Neural cell (in vitro differentiated cells): ENCODE measurements at regions not wholly inside any gene's neighbourhood (a gene's known extent, or its start where the extent isn't known, plus 50 kb on each side); places are given as distances from the start of the nearest gene placed in this dataset.
A peak's percentile ranks its signal among the peaks of the same experiment; 100 is the strongest.

Experiments
- H2AFZ ChIP-seq: fragments of 200-600, 300-800 bp; sonication (generic), shearing (Covaris generic); 2 replicates; pipeline ENCODE4 v1.6.0; 2014; ENCODE audit warnings: low read depth, mild to moderate bottlenecking, antibody characterized with exemption, low read length, moderate library complexity
- H3F3A ChIP-seq: fragments of 200-600 bp; shearing (Covaris generic); 2 replicates; pipeline ENCODE4 v1.6.1; 2016; ENCODE audit warnings: mild to moderate bottlenecking, moderate library complexity, mixed read lengths, antibody characterized with exemption, low read length; ENCODE audit not compliant: insufficient read depth, poor library complexity, severe bottlenecking
- H3K27ac ChIP-seq: fragments of 200-600, 300-800 bp; sonication (generic), shearing (Covaris generic); 2 replicates; pipeline ENCODE4 v1.5.1; 2014; ENCODE audit warnings: mild to moderate bottlenecking, low read length, moderate library complexity
- H3K27me3 ChIP-seq: fragments of 300-800, 200-600 bp; sonication (generic), shearing (Covaris generic); 2 replicates; pipeline ENCODE4 v1.6.0; 2014; ENCODE audit warnings: mild to moderate bottlenecking, low read depth, low read length, moderate library complexity; ENCODE audit not compliant: insufficient read depth
- H3K36me3 ChIP-seq: fragments of 300-800, 200-600 bp; sonication (generic), shearing (Covaris generic); 2 replicates; pipeline ENCODE4 v1.5.1; 2014; ENCODE audit warnings: mild to moderate bottlenecking, antibody characterized with exemption, low read length, moderate library complexity; ENCODE audit not compliant: insufficient read depth
- H3K4me2 ChIP-seq: fragments of 300-800, 200-600 bp; sonication (generic), shearing (Covaris generic); 2 replicates; pipeline ENCODE4 v1.6.0; 2014; ENCODE audit warnings: mild to moderate bottlenecking, low read length
- H3K4me3 ChIP-seq: fragments of 300-800, 200-600 bp; sonication (generic), shearing (Covaris generic); 2 replicates; pipeline ENCODE4 v1.5.1; 2014; ENCODE audit warnings: mild to moderate bottlenecking, low read length, moderate library complexity
- H3K79me2 ChIP-seq: fragments of 200-600 bp; shearing (Covaris generic); replicated peaks from 2 replicates; pipeline ENCODE4 v1.6.0; 2014; ENCODE audit warnings: mild to moderate bottlenecking, low read length, moderate library complexity; ENCODE audit not compliant: insufficient read depth
- H3K9ac ChIP-seq: fragments of 300-800, 200-600 bp; sonication (generic), shearing (Covaris generic); 2 replicates; pipeline ENCODE4 v1.6.1; 2016; ENCODE audit warnings: mild to moderate bottlenecking, low read length, mixed read lengths
- H3K9me2 ChIP-seq: fragments of 200-600 bp; shearing (Covaris generic); 2 replicates; pipeline ENCODE4 v1.6.1; 2016; ENCODE audit warnings: mild to moderate bottlenecking, low read length, mixed read lengths; ENCODE audit not compliant: insufficient read depth
- H3K9me3 ChIP-seq: fragments of 200-600, 300-800 bp; sonication (generic), shearing (Covaris generic); 2 replicates; pipeline ENCODE4 v1.6.1; 2016; ENCODE audit warnings: mild to moderate bottlenecking, mixed run types, low read length, moderate library complexity, mixed read lengths
- H4K20me1 ChIP-seq: fragments of 200-600 bp; shearing (Covaris generic); 2 replicates; pipeline ENCODE4 v1.6.1; 2016; ENCODE audit warnings: mild to moderate bottlenecking, mixed run types; ENCODE audit not compliant: insufficient read depth
- CTCF ChIP-seq: fragments of 450-650 bp; IDR thresholded peaks from 2 replicates; pipeline ENCODE4 v1.5.1; 2014; ENCODE audit warnings: antibody characterized with exemption, mild to moderate bottlenecking, moderate library complexity; ENCODE audit not compliant: poor library complexity, severe bottlenecking
- EP300 ChIP-seq: fragments of 450-650 bp; conservative IDR thresholded peaks from 2 replicates; pipeline ENCODE4 v1.6.1; 2014; ENCODE audit warnings: antibody characterized with exemption, mild to moderate bottlenecking, moderate library complexity; ENCODE audit not compliant: poor library complexity, severe bottlenecking
- EZH2 ChIP-seq: fragments of 200-600, 300-800 bp; shearing (Covaris generic), sonication (generic); IDR thresholded peaks from 2 replicates; pipeline ENCODE4 v1.6.1; 2014; ENCODE audit warnings: antibody characterized with exemption, low read length, borderline replicate concordance, mild to moderate bottlenecking; ENCODE audit not compliant: insufficient read depth, poor library complexity, severe bottlenecking
- MXI1 ChIP-seq: fragments of 450-650 bp; conservative IDR thresholded peaks from 2 replicates; pipeline ENCODE4 v1.6.1; 2014; ENCODE audit warnings: antibody characterized with exemption, mild to moderate bottlenecking; ENCODE audit not compliant: poor library complexity, severe bottlenecking
- POLR2AphosphoS5 ChIP-seq: IDR thresholded peaks from 2 replicates; pipeline ENCODE4 v1.6.1; 2012
- RAD21 ChIP-seq: fragments of 450-650 bp; conservative IDR thresholded peaks from 2 replicates; pipeline ENCODE4 v1.6.1; 2014; ENCODE audit warnings: antibody characterized with exemption, mild to moderate bottlenecking, moderate library complexity
- REST ChIP-seq: IDR thresholded peaks from 2 replicates; pipeline ENCODE4 v1.6.1; 2012; ENCODE audit warnings: borderline replicate concordance
- SMC3 ChIP-seq: fragments of 450-650 bp; conservative IDR thresholded peaks from 2 replicates; pipeline ENCODE4 v1.6.1; 2014; ENCODE audit warnings: antibody characterized with exemption, mild to moderate bottlenecking, moderate library complexity; ENCODE audit not compliant: poor library complexity
- TAF1 ChIP-seq: IDR thresholded peaks from 2 replicates; pipeline ENCODE4 v1.6.1; 2012; ENCODE audit warnings: low read depth

- Histone ChIP-seq H3K9me3 (no peaks in the 10 kb centered on the region), H3K9ac (no peak overlapping the region), H3K9me2 (no peaks in the 10 kb centered on the region), H3K27me3 (no peaks in the 10 kb centered on the region), H2AFZ (no peak overlapping the region), H3K79me2 (no peaks in the 10 kb centered on the region), H4K20me1 (no peaks in the 10 kb centered on the region), H3K27ac (peak overlapping the region; percentile 17), H3F3A (no peaks in the 10 kb centered on the region), H3K4me2 (no peak overlapping the region), H3K36me3 (no peaks in the 10 kb centered on the region), H3K4me3 (no peak overlapping the region)
- TF ChIP-seq POLR2AphosphoS5 (no peak), RAD21 (no peak), EP300 (no peak), MXI1 (no peak), TAF1 (no peak), REST (no peak), SMC3 (no peak), EZH2 (no peak), CTCF (no peak)
Observed at GRCh38 chr5:39779831-39780230, 355.1 kb upstream of the DAB2 start.

GRCh38 chr5:39775797-39776365 lies 351.1 kb upstream of the DAB2 start:
- Histone ChIP-seq H3K4me3 (no peak overlapping the region), H3K36me3 (no peaks in the 10 kb centered on the region), H3K9me3 (no peaks in the 10 kb centered on the region), H2AFZ (no peak overlapping the region), H3K27ac (peak overlapping the region; percentile 76), H3K27me3 (no peaks in the 10 kb centered on the region), H3K79me2 (no peaks in the 10 kb centered on the region), H3K9me2 (no peaks in the 10 kb centered on the region), H4K20me1 (no peaks in the 10 kb centered on the region), H3K4me2 (no peak overlapping the region), H3F3A (no peaks in the 10 kb centered on the region), H3K9ac (no peak overlapping the region)
- no peak for TF ChIP-seq CTCF
- no peak for TF ChIP-seq EZH2
- TF ChIP-seq SMC3 = no peak
- no peak for TF ChIP-seq POLR2AphosphoS5
- no peak for TF ChIP-seq REST
- TF ChIP-seq MXI1 = no peak
- TF ChIP-seq EP300 = no peak
